Left ventricle myocardium inferior (tissue), 1 donor: ENCODE measurements at regions not wholly inside any gene's neighbourhood (a gene's known extent, or its start where the extent isn't known, plus 50 kb on each side); places are given as distances from the start of the nearest gene placed in this dataset.

Source experiments
- DNase-seq: peaks from one replicate; pipeline ENCODE4 v3.0.0-alpha.2; 2020
- H3K27ac ChIP-seq: fragments of 200-600 bp; replicated peaks from 2 replicates; pipeline ENCODE4 v1.8.0; 2021
- H3K27me3 ChIP-seq: fragments of 200-600 bp; 2 replicates; pipeline ENCODE4 v1.8.0; 2021; ENCODE audit warnings: low read depth
- H3K36me3 ChIP-seq: fragments of 200-600 bp; 2 replicates; pipeline ENCODE4 v1.8.0; 2021
- H3K4me1 ChIP-seq: fragments of 200-600 bp; 2 replicates; pipeline ENCODE4 v1.8.0; 2021
- H3K4me3 ChIP-seq: fragments of 200-600 bp; 2 replicates; pipeline ENCODE4 v1.8.0; 2021; ENCODE audit warnings: mild to moderate bottlenecking, moderate library complexity
- H3K9me3 ChIP-seq: fragments of 200-600 bp; replicated peaks from 2 replicates; pipeline ENCODE4 v1.8.0; 2021
- intact Hi-C: fragments of 100-400 bp; cut with micrococcal nuclease; formaldehyde crosslinking; loops from one replicate; pipeline ENCODE4 v1.11.0; 2022
- TF ChIP-seq, protein P1 (sequence below): fragments of 200-600 bp; IDR thresholded peaks from 2 replicates; pipeline ENCODE4 v1.8.0; 2021; ENCODE audit warnings: antibody characterized with exemption, mild to moderate bottlenecking, borderline replicate concordance
- donor health status: DM: no; HTN: yes; CAD: no; lungs with severe emphysema.

DNA sequence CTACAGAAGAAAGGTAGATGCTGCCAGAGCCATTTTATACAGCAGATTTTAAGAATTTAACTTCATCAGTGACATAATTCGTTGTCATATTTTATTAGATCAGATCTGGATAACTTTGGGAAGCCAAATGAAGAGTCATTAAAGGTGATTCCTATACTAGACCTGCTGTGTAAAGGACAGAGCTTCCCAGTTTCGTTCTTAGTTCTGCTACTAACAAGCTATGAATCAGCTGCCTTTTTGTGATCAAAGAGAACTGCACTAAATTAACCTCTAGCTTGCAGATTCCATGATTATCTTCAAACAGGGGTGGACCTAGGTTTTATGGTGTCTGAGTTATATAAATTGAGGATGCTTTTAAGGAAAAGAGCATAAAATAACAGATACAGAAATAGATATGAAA is 926.5 kb upstream of the ACVR2A start:
- Histone ChIP-seq H3K4me1 (peaks cover 15% of the 10 kb centered on the region), H3K36me3 (no peaks in the 10 kb centered on the region), H3K9me3 (no peaks in the 10 kb centered on the region), H3K27ac (no peak overlapping the region), H3K4me3 (no peak overlapping the region), H3K27me3 (no peaks in the 10 kb centered on the region)
- DNase-seq: no peak
- intact Hi-C loops: no loop called here
- TF ChIP-seq, protein P1, sequence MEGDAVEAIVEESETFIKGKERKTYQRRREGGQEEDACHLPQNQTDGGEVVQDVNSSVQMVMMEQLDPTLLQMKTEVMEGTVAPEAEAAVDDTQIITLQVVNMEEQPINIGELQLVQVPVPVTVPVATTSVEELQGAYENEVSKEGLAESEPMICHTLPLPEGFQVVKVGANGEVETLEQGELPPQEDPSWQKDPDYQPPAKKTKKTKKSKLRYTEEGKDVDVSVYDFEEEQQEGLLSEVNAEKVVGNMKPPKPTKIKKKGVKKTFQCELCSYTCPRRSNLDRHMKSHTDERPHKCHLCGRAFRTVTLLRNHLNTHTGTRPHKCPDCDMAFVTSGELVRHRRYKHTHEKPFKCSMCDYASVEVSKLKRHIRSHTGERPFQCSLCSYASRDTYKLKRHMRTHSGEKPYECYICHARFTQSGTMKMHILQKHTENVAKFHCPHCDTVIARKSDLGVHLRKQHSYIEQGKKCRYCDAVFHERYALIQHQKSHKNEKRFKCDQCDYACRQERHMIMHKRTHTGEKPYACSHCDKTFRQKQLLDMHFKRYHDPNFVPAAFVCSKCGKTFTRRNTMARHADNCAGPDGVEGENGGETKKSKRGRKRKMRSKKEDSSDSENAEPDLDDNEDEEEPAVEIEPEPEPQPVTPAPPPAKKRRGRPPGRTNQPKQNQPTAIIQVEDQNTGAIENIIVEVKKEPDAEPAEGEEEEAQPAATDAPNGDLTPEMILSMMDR: no peak

DNA sequence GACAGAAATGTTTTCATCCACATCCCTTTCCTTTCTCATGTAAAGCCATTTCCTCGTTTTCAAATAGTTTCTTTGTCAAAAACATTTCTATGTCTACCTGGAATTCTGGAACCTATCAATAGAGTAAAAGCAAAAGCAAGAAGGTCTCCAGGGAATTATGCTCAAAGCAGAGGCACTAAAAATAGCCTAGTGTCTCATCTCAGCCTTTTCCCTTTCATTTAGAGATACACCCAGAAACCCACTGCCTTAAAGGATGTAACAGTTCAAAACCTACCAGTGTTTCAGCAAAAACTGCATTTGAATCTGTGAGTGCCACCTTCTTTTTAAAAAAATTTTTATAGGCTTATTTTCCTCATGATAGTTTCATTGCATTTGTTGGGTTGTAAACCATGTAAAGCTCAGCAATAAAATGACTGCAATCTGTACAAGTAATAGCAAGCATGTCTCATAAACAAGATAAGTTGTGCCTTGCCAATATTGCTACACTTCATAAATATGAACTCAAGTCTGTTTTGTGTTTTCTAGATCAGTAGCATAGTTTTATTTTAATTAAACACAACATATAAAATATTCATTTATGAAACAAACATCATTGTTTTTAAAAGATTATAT is 927.3 kb upstream of the ACVR2A start:
- peaks cover 15% of the 10 kb centered on the region for H3K4me1 ChIP-seq
- TF ChIP-seq, protein P1: no peak
- DNase-seq: no peak
- intact Hi-C loops: no loop called here
- no peak overlapping the region for H3K27ac ChIP-seq
- H3K27me3 ChIP-seq: no peaks in the 10 kb centered on the region
- H3K9me3 ChIP-seq: no peaks in the 10 kb centered on the region
- no peak overlapping the region for H3K4me3 ChIP-seq
- no peaks in the 10 kb centered on the region for H3K36me3 ChIP-seq

DNA sequence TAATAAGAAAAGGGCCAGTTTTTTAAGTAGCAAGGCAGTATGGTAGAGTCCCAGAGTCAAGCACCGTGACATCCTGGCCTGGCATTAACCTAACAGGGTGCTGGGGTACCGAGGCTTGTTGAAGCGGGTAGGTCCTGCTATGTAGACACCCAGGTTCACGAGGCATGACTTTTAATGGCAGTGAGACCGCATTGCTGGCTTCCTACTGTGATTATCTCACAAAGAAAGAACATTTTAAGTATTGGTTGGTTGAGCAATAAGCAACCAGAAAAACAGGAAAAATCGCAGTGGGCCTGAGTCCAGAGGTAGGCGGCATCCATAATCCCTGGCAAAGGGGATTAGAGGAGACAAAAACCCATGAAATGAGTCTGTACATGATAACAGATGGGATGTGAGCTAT is 927.9 kb upstream of the ACVR2A start:
- no peaks in the 10 kb centered on the region for H3K9me3 ChIP-seq
- no peaks in the 10 kb centered on the region for H3K36me3 ChIP-seq
- H3K4me3 ChIP-seq: no peak overlapping the region
- TF ChIP-seq, protein P1: no peak
- H3K27ac ChIP-seq: no peak overlapping the region
- no peak for DNase-seq
- H3K4me1 ChIP-seq: peaks cover 15% of the 10 kb centered on the region
- intact Hi-C loops: no loop called here
- H3K27me3 ChIP-seq: no peaks in the 10 kb centered on the region

DNA sequence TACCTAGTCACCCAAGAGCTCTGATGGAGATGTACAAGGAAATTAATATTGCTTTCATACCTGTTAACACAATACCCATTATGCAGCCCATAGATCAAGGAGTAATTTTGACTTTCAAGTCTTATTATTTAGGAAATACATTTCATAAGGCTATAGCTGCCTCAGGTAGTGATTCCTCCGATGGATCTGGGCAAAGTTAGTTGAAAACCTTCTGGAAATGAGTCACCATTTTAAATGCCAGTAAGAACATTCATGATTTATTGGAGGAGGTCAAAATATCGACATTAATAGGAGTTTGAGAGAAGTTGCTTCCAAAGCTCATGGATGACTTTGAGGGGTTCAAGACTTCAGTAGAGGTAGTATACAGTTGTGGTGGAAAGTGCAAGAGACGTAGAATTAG is 931.4 kb upstream of the ACVR2A start:
- Histone ChIP-seq H3K4me1 (peaks cover 15% of the 10 kb centered on the region), H3K27ac (no peak overlapping the region), H3K36me3 (no peaks in the 10 kb centered on the region), H3K27me3 (no peaks in the 10 kb centered on the region), H3K4me3 (no peak overlapping the region), H3K9me3 (no peaks in the 10 kb centered on the region)
- intact Hi-C loops: no loop called here
- TF ChIP-seq, protein P1: no peak
- no peak for DNase-seq

DNA sequence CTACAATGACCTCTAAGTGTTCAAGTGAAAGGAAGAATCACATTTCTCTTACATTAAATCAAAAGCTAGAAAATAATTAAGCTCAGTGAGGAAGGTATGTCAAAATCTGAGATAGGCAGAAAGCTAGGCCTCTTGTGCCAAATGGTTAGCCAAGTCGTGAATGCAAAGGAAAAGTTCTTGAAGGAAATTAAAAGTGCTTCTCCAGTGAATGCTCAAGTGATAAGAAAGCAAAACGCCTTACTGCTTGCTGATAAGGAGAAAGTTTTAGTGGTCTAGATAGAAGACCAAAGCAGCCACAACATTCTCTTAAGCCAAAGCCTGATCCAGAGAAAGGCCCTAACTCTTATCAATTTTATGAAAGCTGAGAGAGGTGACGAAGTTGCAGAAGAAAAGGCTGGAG is 932.3 kb upstream of the ACVR2A start:
- DNase-seq: no peak
- Histone ChIP-seq H3K27ac (no peak overlapping the region), H3K4me3 (no peak overlapping the region), H3K27me3 (no peaks in the 10 kb centered on the region), H3K36me3 (no peaks in the 10 kb centered on the region), H3K9me3 (no peaks in the 10 kb centered on the region), H3K4me1 (peaks cover 6% of the 10 kb centered on the region)
- intact Hi-C loops: no loop called here
- TF ChIP-seq, protein P1: no peak

DNA sequence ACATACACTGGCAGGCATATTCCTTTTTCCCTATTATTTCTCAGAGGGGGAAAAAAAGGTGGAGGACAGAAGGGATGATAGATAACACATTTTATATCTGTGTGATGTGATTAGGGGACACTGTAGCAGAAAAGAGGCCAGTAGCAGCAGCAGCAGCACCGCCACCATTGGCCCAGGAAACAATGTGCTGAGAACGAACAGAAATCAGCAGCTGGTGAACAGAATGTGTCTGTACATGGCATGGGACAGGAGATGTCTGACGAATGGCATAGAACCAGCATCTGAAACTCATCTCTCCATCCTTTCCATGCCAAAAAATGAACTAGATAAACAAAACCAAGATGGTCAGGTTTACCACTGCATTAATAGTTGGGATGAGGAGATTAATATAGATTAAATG is 936.1 kb upstream of the ACVR2A start:
- H3K4me3 ChIP-seq: no peak overlapping the region
- H3K27ac ChIP-seq: no peak overlapping the region
- H3K4me1 ChIP-seq: no peaks in the 10 kb centered on the region
- no peak for DNase-seq
- H3K27me3 ChIP-seq: no peaks in the 10 kb centered on the region
- H3K9me3 ChIP-seq: no peaks in the 10 kb centered on the region
- intact Hi-C loops: no loop called here
- TF ChIP-seq, protein P1: no peak
- H3K36me3 ChIP-seq: no peaks in the 10 kb centered on the region
